Upper lobe of left lung (tissue), 6 donors: ENCODE measurements at regions not wholly inside any gene's neighbourhood (a gene's known extent, or its start where the extent isn't known, plus 50 kb on each side); places are given as distances from the start of the nearest gene placed in this dataset.

ENCODE experiments used
- ATAC-seq, 2 donors: fragments of 200-7000 bp; cut with Tn5 transposase; one replicate each; pipeline ENCODE4 v1.9.1; 2022; ENCODE audit warnings: mild to moderate bottlenecking in 2 of 2, moderate library complexity in 2 of 2; ENCODE audit not compliant: low FRiP score in 2 of 2
- DNase-seq, 2 donors: peaks; one replicate each; pipeline ENCODE4 v3.0.0-alpha.2; 2019 to 2020
- H3K27ac ChIP-seq, 4 donors: fragments of 200-600 bp; sonication (generic); one replicate each; pipeline ENCODE4 v1.5.1; 2016 to 2019
- H3K27me3 ChIP-seq, 4 donors: fragments of 200-600 bp; sonication (generic); one replicate each; pipeline ENCODE4 v1.5.1; 2017 to 2019
- H3K36me3 ChIP-seq, 4 donors: fragments of 200-600 bp; sonication (generic); one replicate each; pipeline ENCODE4 v1.5.1; 2016 to 2019
- H3K4me1 ChIP-seq, 4 donors: fragments of 200-600 bp; sonication (generic); one replicate each; pipeline ENCODE4 v1.5.1; 2018 to 2019
- H3K4me3 ChIP-seq, 4 donors: fragments of 200-600 bp; sonication (generic); one replicate each; pipeline ENCODE4 v1.5.1; 2017 to 2019; ENCODE audit warnings: mild to moderate bottlenecking in 2 of 4, moderate library complexity in 1 of 4
- H3K9me3 ChIP-seq, 4 donors: fragments of 200-600 bp; sonication (generic); one replicate each; pipeline ENCODE4 v1.5.1; 2018 to 2019
- CTCF ChIP-seq, 6 experiments: fragments of 450-650 bp in 4 of 6; fragments of 200-600 bp in 2 of 6; sonication (generic) in 2 of 6; IDR thresholded peaks; one replicate each; pipeline ENCODE4 v1.5.1; 2016 to 2019; ENCODE audit warnings: antibody characterized with exemption in 6 of 6
- EP300 ChIP-seq, 4 donors: sonication (generic); formaldehyde crosslinking; IDR thresholded peaks; one replicate each; pipeline ENCODE4 v1.5.1; 2017; ENCODE audit warnings: antibody characterized with exemption in 4 of 4, control low read depth in 2 of 4
- POLR2A ChIP-seq, 4 donors: fragments of 450-650 bp; IDR thresholded peaks; one replicate each; pipeline ENCODE4 v1.5.1; 2016 to 2017; ENCODE audit warnings: antibody characterized with exemption in 4 of 4, mild to moderate bottlenecking in 2 of 4
- POLR2AphosphoS5 ChIP-seq, 2 donors: sonication (generic); formaldehyde crosslinking; IDR thresholded peaks; one replicate each; pipeline ENCODE4 v1.5.1; 2017; ENCODE audit warnings: antibody characterized with exemption in 2 of 2
- WGBS, 2 donors: methylation state at CpG; one replicate each; pipeline ENCODE4 v1.1.5; 2017 to 2018; 5-methylcytosine and 5-hydroxymethylcytosine counted together
- donor health status: DM: no; HTN: no; CAD: no; lungs with moderate emphysema.
- donor health status: DM: no; HTN: yes; CAD: no; lungs with severe emphysema.

- Histone ChIP-seq H3K36me3 (no peaks in the 10 kb centered on the region), H3K27me3 (no peaks in the 10 kb centered on the region), H3K27ac (no peak overlapping the region), H3K9me3 (no peaks in the 10 kb centered on the region), H3K4me3 (no peak overlapping the region), H3K4me1 (no peaks in the 10 kb centered on the region)
- TF ChIP-seq CTCF (IDR thresholded peaks at IDR 0.05) (no peak), POLR2AphosphoS5 (IDR thresholded peaks at IDR 0.05) (no peak), EP300 (IDR thresholded peaks at IDR 0.05) (no peak), POLR2A (IDR thresholded peaks at IDR 0.05) (no peak)
- no peak for DNase-seq
- ATAC-seq: no peak
- 88 to 100% methylated on average over 1 of the region's 1 CpG for WGBS, 2 donors
Measured at GRCh38 chr13:34039678-34040077, 221.7 kb downstream of the RFC3 start.

- Histone ChIP-seq H3K4me1 (no peaks in the 10 kb centered on the region), H3K36me3 (no peaks in the 10 kb centered on the region), H3K27ac (no peak overlapping the region), H3K27me3 (no peaks in the 10 kb centered on the region), H3K9me3 (no peaks in the 10 kb centered on the region), H3K4me3 (no peak overlapping the region)
- DNase-seq: no peak
- 64 to 71% methylated on average over 4 of the region's 4 CpGs for WGBS, 2 donors
- TF ChIP-seq POLR2A (IDR thresholded peaks at IDR 0.05): no peak
- TF ChIP-seq POLR2AphosphoS5 (IDR thresholded peaks at IDR 0.05): no peak
- TF ChIP-seq CTCF (IDR thresholded peaks at IDR 0.05): no peak
- no peak for TF ChIP-seq EP300 (IDR thresholded peaks at IDR 0.05)
- ATAC-seq: no peak
Measured at GRCh38 chr13:34040863-34041262, 222.9 kb downstream of the RFC3 start.

GRCh38 chr13:34044041-34044440 is 226.1 kb downstream of the RFC3 start:
- H3K27me3 ChIP-seq: no peaks in the 10 kb centered on the region
- no peaks in the 10 kb centered on the region for H3K4me1 ChIP-seq
- no peaks in the 10 kb centered on the region for H3K36me3 ChIP-seq
- no peak overlapping the region for H3K4me3 ChIP-seq
- DNase-seq (no peak), ATAC-seq (no peak)
- H3K27ac ChIP-seq: no peak overlapping the region
- H3K9me3 ChIP-seq: no peaks in the 10 kb centered on the region
- 62 to 63% methylated on average over 2 of the region's 2 CpGs for WGBS, 2 donors
- no peak for TF ChIP-seq CTCF (IDR thresholded peaks at IDR 0.05)
- no peak for TF ChIP-seq EP300 (IDR thresholded peaks at IDR 0.05)
- no peak for TF ChIP-seq POLR2A (IDR thresholded peaks at IDR 0.05)
- TF ChIP-seq POLR2AphosphoS5 (IDR thresholded peaks at IDR 0.05): no peak

- DNase-seq (no peak), ATAC-seq (no peak)
- Histone ChIP-seq H3K4me3 (no peak overlapping the region), H3K9me3 (no peaks in the 10 kb centered on the region), H3K36me3 (no peaks in the 10 kb centered on the region), H3K27me3 (no peaks in the 10 kb centered on the region), H3K4me1 (no peaks in the 10 kb centered on the region), H3K27ac (no peak overlapping the region)
- no peak for TF ChIP-seq POLR2A (IDR thresholded peaks at IDR 0.05)
- no peak for TF ChIP-seq EP300 (IDR thresholded peaks at IDR 0.05)
- TF ChIP-seq CTCF (IDR thresholded peaks at IDR 0.05): no peak
- TF ChIP-seq POLR2AphosphoS5 (IDR thresholded peaks at IDR 0.05): no peak
Measured at GRCh38 chr13:34044660-34045080, 226.7 kb downstream of the RFC3 start.

- Histone ChIP-seq H3K9me3 (no peaks in the 10 kb centered on the region), H3K4me1 (no peaks in the 10 kb centered on the region), H3K36me3 (no peaks in the 10 kb centered on the region), H3K4me3 (no peak overlapping the region), H3K27me3 (no peaks in the 10 kb centered on the region), H3K27ac (no peak overlapping the region)
- 87 to 88% methylated on average over 5 of the region's 5 CpGs for WGBS, 2 donors
- TF ChIP-seq CTCF (IDR thresholded peaks at IDR 0.05) (no peak), POLR2A (IDR thresholded peaks at IDR 0.05) (no peak), EP300 (IDR thresholded peaks at IDR 0.05) (no peak), POLR2AphosphoS5 (IDR thresholded peaks at IDR 0.05) (no peak)
- ATAC-seq: no peak
- no peak for DNase-seq
Measured at GRCh38 chr13:34046457-34046856, 228.5 kb downstream of the RFC3 start.
